Left renal cortex interstitium (tissue), 4 donors: ENCODE measurements at regions not wholly inside any gene's neighbourhood (a gene's known extent, or its start where the extent isn't known, plus 50 kb on each side); places are given as distances from the start of the nearest gene placed in this dataset.
"Not testable (repeated sequence)": the region's sequence is repeated elsewhere in the genome, so short reads cannot be mapped to it uniquely, and the experiment has no call there.

Source experiments
- DNase-seq, 4 donors: peaks; one replicate each; pipeline ENCODE4 v3.0.0-alpha.2; 2013; ENCODE audit warnings: low read depth in 4 of 4, low spot score in 2 of 4, missing footprints in 1 of 4

DNA sequence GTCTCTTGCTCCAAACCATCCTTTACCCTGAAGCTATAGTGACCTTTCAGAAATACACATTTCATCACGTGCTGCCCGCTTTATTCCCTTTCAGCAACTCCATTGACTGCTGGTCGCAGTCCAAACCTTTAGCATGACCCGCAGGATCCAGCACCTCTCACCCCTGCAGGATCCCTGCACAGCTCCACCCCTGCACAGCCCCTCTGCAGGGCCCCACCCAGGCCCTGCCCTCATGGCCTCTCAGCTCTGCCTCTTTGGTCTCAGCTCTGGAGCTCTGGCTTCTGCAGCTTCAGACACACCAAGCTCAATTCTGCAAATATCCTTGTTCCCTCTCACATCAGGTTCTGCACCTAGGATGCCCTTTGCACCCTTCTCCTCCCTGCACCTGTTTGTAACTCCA lies 264.9 kb upstream of the C1orf174 start:
- no peak for DNase-seq

DNA sequence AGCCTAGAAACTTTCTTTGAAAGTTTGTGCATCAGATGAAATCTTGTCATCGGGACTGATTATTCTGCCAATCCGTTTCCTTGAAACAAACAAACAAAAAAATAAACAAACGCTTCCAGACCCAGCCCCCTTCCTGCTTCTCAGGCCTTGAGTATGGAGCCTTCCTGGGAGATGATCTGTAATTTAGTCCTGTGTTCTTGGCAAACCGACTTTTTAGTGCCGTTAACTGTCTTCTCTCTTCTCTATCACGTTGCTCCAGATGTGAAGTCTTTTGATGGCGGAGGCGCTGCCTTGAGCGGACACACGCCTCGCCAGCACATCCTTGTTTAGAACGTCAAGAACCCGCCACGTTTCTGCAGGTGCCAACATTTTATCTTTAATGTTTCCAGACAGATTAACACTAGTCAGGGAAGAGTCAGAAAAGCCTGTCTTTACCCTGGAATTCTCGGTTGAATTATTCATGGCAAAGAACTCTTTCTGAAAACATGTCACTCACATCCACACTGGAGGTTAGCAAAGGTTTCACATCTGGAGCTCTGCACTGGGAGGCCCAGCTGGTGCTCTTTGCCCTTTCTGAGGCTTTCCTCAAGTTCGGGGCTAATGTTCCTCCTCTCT lies 265.7 kb upstream of the C1orf174 start:
- DNase-seq: no peak

DNA sequence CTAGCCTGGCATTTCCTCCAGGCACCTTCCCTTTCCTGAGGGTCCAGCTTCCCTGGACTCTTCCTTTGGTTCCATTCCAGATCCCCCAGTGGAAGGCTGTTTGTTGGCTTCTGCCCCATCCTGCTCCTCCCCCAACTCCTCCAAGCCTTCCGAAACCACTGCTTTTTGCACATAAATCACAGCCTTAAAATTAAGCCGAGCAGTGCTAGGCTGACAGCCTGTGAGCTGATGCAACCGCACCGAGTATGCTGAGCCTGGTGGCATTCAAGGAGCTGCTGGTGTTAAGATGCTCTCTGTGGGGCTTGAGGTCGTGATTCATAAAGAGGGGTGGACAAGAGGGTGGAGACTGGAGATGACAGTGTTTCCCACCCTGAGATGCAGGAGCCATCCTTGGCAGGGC lies 266.6 kb upstream of the C1orf174 start:
- no peak for DNase-seq

DNA sequence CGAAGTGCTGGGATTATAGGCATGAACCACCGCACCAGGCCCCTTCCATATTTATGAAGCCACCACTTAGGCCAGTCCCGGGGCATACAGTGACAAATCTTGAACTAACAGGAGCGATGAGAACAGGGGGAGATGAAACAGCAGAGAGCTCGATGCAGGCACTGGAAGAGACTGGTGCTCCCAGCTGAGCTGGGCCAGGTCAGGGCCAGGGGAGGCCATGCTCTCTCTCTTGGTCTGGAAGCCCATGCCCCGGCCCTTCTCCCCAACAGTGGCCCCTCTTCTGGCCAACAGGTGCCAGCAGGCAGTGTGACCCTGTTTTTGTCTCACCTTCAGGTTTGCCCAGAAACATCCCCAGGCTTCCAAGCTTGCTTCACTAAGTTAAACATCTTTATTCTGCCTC lies 269.9 kb upstream of the C1orf174 start:
- DNase-seq: no peak

DNA sequence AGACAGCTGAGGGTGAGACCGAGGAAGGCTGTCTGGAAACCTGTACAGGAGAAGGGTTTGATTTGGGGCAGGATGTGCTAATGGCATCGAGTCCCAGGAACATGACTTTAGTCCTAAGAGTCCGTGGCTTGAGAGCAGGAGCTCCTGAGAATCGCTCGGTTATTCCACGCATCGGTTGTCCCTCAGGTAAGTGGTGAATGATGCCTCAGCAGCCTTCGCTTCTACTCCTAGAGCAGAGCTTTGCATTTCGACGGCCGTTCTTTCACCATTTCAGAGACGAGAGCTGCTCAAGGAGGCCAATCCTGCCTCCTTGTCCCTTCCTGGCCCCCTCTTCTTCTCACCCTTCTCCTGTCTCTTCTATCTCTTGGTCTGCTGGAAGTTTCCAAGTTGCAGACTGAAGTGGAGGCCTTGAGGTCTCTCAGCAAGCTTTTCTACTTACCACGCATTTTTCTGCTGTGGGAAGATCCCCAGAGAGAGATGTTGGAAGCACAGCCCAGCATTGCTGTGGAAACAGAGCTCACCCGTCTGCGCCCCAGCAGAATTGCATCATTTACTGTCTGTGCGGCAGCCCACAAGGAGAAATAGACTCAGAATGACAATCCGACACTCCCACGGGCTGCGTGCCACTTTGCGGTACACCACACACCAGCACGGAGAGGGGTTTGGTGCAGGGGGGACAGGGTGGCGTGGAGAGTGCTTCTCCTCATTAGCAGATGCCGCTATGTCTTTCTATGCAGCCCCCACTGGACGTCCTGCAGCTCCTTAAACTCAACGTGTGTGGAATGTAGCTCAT lies 270.7 kb upstream of the C1orf174 start:
- DNase-seq: no peak

DNA sequence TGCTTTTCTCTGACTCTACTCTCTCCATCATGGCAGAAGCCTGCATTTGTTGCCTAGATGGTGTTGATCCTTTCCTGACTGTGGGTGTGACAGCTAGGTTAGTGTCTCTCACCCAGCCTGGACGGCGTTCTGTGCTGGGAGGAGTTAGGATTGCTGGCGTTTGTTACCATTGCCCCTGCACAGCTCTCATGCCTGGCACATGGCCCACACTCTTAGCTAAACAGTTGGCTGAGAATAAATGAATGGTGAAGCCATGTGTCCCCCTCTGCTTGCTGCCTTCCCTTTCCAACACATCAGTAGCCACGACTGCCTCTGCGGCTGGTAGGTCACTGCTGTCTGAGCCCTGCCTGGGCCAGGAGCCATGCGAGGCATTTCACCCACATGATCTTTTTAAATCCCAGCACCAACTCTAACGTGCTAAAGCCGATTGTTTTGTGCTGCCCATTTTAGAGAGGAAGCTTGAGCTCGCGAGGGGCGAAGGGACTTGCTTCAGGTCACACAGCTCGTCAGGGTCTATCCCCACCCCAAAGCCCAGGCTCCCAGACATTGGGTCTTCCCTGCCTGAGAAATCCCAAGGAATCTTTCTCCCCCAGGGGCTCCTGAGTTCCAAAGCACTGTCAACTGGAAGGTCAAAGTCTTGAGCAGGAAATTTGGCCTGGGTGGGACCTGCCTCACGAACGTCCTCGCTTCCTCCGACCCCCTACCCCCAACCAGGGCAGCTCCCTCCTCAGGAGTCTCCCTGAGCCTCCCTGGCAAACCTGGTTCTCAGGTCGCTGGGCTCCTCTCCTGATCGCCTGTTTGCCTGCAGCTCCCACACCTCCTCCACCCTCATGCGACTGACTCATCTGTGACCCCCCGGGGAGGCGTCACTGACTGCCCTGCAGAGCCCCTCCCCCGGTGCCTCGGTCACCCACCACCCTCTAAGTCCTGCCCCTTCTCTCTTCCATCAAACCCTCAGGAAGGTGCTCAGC lies 271.7 kb upstream of the C1orf174 start:
- no peak for DNase-seq

DNA sequence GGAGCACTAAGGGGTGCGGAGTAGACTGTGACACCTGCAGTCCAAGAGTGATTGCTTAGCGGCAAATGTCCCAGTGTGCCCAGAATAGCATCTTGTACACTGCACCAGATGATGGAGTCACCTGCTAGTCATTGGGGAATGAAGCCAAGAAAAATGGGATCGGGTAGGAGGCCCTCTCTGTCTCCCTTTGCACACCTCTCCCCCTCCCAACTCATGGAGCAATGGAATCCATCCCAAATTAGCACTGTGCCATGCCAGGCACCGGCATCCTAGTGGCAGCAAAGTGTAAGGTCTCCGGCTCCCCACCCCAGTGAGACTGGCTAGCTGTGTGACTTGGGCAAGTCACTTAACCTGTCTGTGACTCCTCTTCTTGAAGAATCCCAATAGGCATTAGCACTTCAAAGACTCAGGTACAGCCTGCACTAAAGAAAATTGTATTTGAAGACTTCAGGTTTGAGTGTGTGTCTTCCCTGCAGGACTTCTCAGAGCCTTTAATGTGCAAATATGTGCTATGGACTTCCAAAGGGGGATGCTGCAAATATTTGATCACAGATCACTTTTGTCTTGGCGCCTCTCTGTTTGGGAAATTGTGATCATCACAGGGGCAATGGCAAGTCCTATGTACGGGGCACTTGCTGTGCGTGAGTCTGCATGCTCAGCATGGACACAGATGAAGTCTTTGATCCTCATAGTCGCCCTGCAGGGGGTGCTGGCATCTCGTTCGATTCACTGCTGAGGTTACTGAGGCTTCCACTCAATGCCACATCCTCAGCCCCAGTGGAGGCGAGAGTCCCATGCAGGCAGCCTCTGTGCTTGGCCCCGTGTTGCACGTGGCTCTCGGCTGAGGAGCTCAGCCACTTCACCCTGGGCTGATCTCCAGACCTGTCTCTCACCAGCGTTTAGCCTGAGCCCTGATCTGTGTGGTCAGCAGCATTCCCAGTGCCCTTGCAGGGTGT lies 272.9 kb upstream of the C1orf174 start:
- no peak for DNase-seq

DNA sequence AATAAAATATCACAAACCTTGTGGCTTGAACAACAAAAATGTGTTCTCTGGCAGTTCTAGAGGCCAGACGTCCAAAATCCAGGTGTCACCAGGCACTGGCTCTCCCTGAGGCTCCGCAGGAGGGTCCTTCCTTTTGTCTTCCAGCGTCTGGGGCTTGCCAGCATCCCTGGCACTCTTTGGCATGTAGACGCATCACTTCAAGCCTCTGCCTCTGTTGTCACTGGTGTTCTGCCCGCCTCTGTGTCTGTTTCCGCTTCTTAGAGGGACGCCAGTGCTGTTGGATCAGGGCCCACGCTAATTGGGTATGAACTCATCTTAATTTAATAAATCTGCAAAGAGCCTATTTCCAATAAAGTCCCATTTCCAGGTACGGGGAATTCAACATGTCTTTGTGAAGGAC lies 273.7 kb upstream of the C1orf174 start:
- DNase-seq: no peak

DNA sequence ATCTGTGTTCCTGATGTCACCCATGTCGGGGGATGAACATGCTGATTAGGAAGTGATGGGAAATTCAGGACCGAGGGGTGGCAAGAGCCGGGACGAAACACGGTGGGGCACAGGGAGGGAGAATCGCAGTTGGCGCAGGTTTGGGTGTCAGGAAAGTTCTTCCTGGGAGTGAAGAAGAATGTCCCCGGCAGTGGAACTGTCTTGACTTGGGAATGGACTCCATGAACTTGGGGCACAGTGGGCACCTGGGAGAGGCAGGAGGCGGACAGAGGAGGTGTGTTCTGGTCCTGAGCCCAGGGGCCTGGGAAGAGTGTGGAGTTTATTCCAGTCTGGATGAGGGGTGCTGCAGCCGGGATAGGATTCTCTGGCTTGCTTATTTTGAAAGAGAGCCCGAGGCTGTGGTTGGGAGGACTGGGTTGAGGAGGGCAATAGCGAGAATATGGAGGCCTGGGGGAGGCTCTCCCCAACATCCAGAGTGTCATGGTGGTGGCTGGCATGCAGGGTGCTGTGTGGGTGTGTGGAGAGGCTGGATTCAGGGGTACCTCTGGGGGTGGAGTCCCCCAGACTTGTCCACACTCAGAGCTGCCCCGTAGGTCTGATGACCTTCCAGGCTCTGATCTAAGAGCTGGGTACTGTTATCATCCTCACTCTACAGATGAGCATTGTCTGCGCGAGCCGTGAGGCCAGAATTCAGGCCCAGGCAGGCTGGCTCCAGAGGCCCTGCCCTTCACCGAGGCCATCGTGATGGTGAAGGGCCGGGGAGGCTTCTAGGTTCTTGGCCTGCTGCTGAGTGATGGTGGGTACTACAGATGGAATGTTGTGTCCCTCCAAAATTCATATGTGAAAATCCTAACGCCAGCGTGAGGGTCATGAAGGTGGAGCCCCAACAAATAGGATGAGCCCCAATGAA lies 274.5 kb upstream of the C1orf174 start:
- no peak for DNase-seq

DNA sequence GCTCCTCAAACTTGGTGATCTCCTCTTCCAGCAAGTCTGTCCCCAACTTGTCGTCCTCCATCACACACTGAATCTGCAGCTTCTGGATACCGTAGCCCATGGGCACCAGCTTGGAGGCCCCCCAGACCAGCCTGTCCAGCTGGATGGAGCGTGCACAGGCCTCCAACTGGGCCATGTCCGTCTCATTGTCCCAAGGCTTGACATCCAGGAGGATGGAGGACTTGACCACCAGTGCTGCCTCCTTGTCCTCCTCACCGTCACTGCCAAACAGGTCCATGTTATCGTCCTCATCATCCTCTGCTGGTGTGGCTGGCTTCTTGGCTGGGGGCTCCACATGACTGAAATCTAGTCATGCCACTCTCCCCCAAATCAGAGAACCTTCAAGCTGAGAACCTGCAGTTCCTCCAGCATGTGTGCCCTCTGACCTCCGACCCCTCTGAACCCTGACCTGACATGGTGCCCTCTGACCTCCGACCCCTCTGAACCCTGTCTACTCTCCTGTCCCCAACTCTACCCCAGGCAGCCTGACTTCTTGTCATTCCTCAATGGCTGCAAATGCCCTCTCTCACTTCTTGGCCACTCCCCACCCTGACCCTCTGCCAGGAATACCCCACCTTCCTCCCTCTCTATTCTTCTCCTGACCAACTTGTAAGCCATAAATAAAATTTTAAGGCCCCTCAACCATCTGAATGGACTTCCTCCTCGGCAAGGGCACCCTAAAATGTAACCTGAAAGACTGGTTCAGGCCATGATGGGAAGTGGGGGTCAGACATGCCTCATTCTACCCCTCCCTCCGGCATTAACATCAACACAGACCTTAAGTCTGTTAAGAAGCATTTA lies 275.7 kb upstream of the C1orf174 start:
- DNase-seq: no peak

DNA sequence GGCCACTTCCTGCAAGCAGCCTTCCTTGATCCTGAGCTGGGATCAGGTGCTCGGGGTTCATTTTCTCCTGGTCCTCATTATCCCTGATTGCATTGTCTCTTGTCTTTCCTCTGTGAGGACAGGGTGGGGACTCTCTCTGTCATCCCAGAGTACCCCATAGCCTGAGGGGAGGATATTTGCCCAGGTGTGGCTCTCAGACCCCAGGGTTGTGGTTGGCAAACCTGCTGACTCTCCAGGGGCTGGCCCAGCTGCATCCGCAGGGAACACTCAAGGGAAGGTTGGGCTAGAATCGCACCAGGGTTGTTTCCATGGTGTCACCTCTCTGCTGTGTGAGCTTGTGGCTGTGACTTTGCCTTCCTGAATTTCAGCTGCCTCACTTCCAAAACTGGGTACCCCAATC lies 276.8 kb upstream of the C1orf174 start:
- DNase-seq: no peak

DNA sequence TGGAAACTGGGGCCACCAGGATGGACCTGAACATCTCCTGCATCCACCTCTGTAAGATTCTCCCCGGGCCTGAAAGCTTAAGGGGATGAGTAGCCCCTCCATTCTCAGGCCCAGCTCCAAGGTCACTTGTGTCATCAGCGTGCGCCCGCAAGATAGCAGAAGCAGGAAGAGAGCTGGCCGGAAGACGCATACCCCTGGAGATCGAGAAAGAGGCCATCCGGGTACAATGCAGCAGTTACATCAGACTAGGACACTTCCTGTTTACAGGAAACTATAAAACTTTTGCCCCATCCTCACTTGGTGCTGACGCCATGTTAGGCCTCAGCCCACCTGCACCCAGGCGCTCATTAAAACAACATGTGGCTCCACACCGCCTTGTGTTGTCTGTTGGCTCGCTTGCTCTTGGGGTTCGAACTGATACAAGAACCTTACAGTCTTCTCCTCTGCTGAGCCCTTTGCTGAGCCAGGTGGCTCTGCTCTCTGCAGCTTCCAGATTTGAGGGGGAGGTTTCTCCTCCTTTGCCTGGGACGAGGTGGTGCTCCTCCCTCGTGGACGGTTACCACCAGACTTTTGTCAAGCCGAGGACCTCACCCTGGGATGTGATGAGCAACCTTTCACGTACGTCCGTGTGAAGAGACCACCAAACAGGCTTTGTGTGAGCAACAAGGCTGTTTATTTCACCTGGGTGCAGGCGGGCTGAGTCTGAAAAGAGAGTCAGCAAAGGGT lies 277.5 kb upstream of the C1orf174 start:
- DNase-seq: no peak

DNA sequence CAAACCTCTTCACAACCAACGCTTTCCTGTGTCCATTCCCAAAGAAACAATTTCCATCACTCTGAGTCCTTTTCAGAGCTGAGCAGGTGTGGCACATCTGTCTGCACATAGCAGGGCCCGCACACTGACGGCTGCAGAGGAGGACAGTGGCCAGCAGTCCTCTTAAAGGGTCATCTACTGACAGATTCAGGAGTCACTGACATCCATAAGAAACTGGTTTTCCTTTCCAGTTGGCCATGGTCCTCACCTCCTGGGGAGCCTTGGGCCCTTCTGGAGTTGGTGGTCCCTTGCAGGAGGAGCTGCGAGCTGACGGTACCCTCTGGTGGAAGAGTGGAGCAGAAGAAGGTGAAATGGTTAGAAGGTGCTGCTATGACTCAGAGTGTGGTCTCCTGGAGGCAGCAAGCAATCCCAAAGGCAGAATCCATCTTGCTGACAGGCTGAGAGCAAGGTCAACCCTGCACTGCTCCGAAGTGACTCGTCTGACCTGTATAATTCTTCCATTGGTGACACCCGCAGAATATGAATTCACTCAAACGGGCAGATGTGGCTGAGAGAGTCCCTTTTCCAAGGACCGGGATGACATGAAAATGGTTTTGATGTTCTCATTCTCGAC lies 278.5 kb upstream of the C1orf174 start:
- DNase-seq: no peak

DNA sequence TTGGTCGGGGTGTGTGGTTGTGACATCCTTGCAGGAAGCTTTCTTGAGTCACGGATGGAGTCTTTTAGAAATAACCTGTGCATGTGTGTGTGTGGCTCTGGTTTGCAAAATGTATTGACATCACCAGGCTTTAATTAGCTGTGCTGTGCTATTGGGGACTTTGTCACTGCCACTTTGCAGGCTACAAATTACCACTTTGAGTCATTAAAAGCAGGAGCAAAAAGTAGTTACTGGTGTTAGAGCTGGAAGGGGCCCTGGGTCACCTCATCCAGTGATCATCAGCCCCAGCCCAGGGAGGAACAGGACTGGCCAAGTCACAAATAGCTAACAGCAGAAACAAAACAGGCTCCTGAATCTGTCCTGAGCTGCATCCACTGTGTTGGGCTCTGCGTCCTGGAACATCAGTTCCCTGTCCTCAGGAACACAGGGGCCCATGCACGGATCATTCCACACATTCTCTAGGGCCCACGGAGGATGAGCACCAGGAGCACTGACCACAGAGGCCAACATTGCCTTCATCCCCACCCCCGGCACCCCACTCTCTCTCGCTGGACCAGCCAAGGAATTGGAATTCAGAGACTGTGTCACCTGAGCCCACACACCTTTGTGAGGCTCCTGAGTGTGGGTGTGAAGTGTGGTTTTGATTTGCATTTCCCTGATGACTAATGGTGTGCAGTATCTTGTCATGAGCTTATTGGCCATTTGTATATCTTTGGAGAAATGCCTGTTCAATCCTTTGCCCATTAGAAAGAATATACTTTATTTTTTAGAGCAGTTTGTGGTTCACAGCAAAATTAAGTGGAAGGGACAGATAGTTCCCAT lies 280.1 kb upstream of the C1orf174 start:
- DNase-seq: no peak

DNA sequence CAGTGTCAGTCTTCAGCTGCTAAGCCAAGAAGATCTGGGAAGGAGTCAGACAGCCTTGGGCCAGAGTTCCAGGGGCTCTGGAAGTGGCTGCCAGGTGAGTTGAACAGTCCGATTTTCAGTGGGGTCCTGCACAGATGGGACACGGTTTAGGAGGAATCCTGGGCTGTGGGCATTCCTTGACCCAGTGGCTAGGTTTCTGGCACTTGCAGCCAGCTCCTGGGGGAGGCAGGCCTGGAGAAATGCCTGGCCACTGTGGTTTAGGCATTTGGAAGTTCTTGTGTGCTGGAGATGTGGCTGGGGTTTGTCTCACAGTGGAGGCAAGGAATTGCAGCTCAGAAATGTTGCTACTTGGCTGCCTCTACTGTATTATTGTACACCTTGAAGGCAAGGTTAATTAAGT lies 286.4 kb upstream of the C1orf174 start:
- not testable (repeated sequence) for DNase-seq

DNA sequence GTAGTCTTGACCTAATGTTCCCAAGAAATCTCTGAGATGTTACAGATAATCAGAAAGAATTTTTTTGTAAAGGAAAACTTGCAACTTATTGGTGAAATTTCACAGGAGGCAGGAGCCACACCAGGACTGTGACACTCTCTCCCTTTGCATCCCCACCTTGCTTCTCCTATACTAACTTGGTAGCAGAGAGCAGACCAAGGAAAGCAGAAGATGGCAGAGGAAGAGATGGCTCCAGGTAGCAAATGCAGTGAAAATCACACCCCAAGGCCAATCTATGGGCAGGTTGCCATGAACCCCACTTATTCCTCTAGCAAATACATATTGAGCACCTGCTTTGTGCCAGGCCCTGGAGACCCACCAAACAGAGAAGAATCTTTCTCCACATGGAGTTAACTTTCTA lies 303.4 kb upstream of the C1orf174 start:
- no peak for DNase-seq
